Spleen (tissue), 7 donors: ENCODE measurements at regions not wholly inside any gene's neighbourhood (a gene's known extent, or its start where the extent isn't known, plus 50 kb on each side); places are given as distances from the start of the nearest gene placed in this dataset.

Experiments used
- POLR2A ChIP-seq, 3 donors: fragments of 450-650 bp; IDR thresholded peaks; one replicate each; pipeline ENCODE4 v1.5.1; 2017; ENCODE audit warnings: antibody characterized with exemption in 3 of 3, mild to moderate bottlenecking in 1 of 3
- POLR2AphosphoS5 ChIP-seq, 3 donors: sonication (generic); formaldehyde crosslinking; IDR thresholded peaks; one replicate each; pipeline ENCODE4 v1.5.1; 2017; ENCODE audit warnings: antibody characterized with exemption in 3 of 3
- TF ChIP-seq, protein P1 (sequence below), 11 experiments: fragments of 200-600 bp in 7 of 11; fragments of 450-650 bp in 4 of 11; sonication (generic) in 4 of 11; IDR thresholded peaks in 8 of 11; conservative IDR thresholded peaks in 3 of 11; 1 replicate in 7 of 11; 2 replicates in 4 of 11; pipeline versions ENCODE4 v1.4.0 to v1.8.0; 2016 to 2021; ENCODE audit warnings: antibody characterized with exemption in 11 of 11, inconsistent platforms in 4 of 11, mild to moderate bottlenecking in 1 of 11
- donor health status: DM: no; HTN: no; CAD: no; lungs with moderate emphysema.
- donor health status: DM: no; HTN: no; CAD: no.
- donor health status: DM: no; HTN: no; CAD: no.

GRCh38 chr6:14716499-14717146 lies 529.2 kb upstream of the JARID2 start:
- TF ChIP-seq, protein P1, sequence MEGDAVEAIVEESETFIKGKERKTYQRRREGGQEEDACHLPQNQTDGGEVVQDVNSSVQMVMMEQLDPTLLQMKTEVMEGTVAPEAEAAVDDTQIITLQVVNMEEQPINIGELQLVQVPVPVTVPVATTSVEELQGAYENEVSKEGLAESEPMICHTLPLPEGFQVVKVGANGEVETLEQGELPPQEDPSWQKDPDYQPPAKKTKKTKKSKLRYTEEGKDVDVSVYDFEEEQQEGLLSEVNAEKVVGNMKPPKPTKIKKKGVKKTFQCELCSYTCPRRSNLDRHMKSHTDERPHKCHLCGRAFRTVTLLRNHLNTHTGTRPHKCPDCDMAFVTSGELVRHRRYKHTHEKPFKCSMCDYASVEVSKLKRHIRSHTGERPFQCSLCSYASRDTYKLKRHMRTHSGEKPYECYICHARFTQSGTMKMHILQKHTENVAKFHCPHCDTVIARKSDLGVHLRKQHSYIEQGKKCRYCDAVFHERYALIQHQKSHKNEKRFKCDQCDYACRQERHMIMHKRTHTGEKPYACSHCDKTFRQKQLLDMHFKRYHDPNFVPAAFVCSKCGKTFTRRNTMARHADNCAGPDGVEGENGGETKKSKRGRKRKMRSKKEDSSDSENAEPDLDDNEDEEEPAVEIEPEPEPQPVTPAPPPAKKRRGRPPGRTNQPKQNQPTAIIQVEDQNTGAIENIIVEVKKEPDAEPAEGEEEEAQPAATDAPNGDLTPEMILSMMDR (IDR thresholded peaks at IDR 0.05 in 8 of 11, conservative IDR thresholded peaks at IDR 0.05 in 3 of 11), result no peak
- no peak for TF ChIP-seq POLR2AphosphoS5 (IDR thresholded peaks at IDR 0.05)
- TF ChIP-seq POLR2A (IDR thresholded peaks at IDR 0.05), result no peak
